ENCODE measurements at regions not wholly inside any gene's neighbourhood (a gene's known extent, or its start where the extent isn't known, plus 50 kb on each side); places are given as distances from the start of the nearest gene placed in this dataset.

- Histone ChIP-seq H3K4me2 (ENCODE audit: low read length) (no peak overlapping the region), H3K9ac (ENCODE audit: low read length) (no peak overlapping the region), H3K27me3 (ENCODE audit: insufficient read depth, low read length) (no peaks in the 10 kb centered on the region), H2AK5ac (ENCODE audit: low read length) (no peak overlapping the region), H3K4ac (ENCODE audit: low read depth, low read length) (no peak overlapping the region), H3K14ac (ENCODE audit: low read length) (no peak overlapping the region), H3K79me2 (ENCODE audit: control insufficient read depth, insufficient read depth, low read length, poor library complexity) (no peaks in the 10 kb centered on the region), H3K18ac (ENCODE audit: low read length) (no peak overlapping the region), H3K79me1 (ENCODE audit: low read length) (no peaks in the 10 kb centered on the region), H4K91ac (ENCODE audit: low read depth, low read length) (no peak overlapping the region), H2BK5ac (ENCODE audit: low read depth, low read length, poor library complexity) (no peak overlapping the region), H3K9me3 (ENCODE audit: insufficient read depth, low read depth, low read length) (no peaks in the 10 kb centered on the region), H2AFZ (ENCODE audit: insufficient read depth, low read length, poor library complexity) (no peak overlapping the region), H3K4me1 (ENCODE audit: control insufficient read depth in 1 of 2, insufficient read depth in 2 of 2, low read length in 2 of 2) (no peaks in the 10 kb centered on the region), H2BK12ac (ENCODE audit: low read length) (no peak overlapping the region), H3K27ac (ENCODE audit: low read depth, low read length) (no peak overlapping the region), H4K8ac (ENCODE audit: low read depth, low read length) (no peak overlapping the region), H2BK120ac (ENCODE audit: insufficient read depth, low read length, poor library complexity) (no peak overlapping the region), H3K36me3 (ENCODE audit: control insufficient read depth in 1 of 2, insufficient read depth in 2 of 2, low read length in 2 of 2) (no peaks in the 10 kb centered on the region), H3K4me3 (ENCODE audit: low read depth, low read length) (no peak overlapping the region), H4K12ac (ENCODE audit: low read depth, low read length) (no peak overlapping the region), H3K23ac (ENCODE audit: low read length) (no peak overlapping the region)
- DNase-seq: no peak
Measured at GRCh38 chr14:97578982-97579548, 781.9 kb downstream of the VRK1 start.

- no peaks in the 10 kb centered on the region for H3K79me1 ChIP-seq (ENCODE audit: low read length)
- no peak overlapping the region for H3K18ac ChIP-seq (ENCODE audit: low read length)
- H3K9me3 ChIP-seq (ENCODE audit: insufficient read depth, low read depth, low read length): no peaks in the 10 kb centered on the region
Measured at GRCh38 chr14:97581016-97581415, 783.8 kb downstream of the VRK1 start.

GRCh38 chr14:97582022-97582421, 784.8 kb downstream of the VRK1 start:
- Histone ChIP-seq H2AK5ac (ENCODE audit: low read length) (no peak overlapping the region), H3K27ac (ENCODE audit: low read depth, low read length) (no peak overlapping the region), H3K9ac (ENCODE audit: low read length) (no peak overlapping the region), H3K79me1 (ENCODE audit: low read length) (no peaks in the 10 kb centered on the region), H3K4ac (ENCODE audit: low read depth, low read length) (no peak overlapping the region), H3K4me2 (ENCODE audit: low read length) (no peak overlapping the region), H4K12ac (ENCODE audit: low read depth, low read length) (no peak overlapping the region), H3K14ac (ENCODE audit: low read length) (no peak overlapping the region), H3K36me3 (ENCODE audit: control insufficient read depth in 1 of 2, insufficient read depth in 2 of 2, low read length in 2 of 2) (no peaks in the 10 kb centered on the region), H3K27me3 (ENCODE audit: insufficient read depth, low read length) (no peaks in the 10 kb centered on the region), H2AFZ (ENCODE audit: insufficient read depth, low read length, poor library complexity) (no peak overlapping the region), H3K4me1 (ENCODE audit: control insufficient read depth in 1 of 2, insufficient read depth in 2 of 2, low read length in 2 of 2) (no peaks in the 10 kb centered on the region), H2BK5ac (ENCODE audit: low read depth, low read length, poor library complexity) (no peak overlapping the region), H2BK120ac (ENCODE audit: insufficient read depth, low read length, poor library complexity) (no peak overlapping the region), H3K79me2 (ENCODE audit: control insufficient read depth, insufficient read depth, low read length, poor library complexity) (no peaks in the 10 kb centered on the region), H3K23ac (ENCODE audit: low read length) (no peak overlapping the region), H4K8ac (ENCODE audit: low read depth, low read length) (no peak overlapping the region), H2BK12ac (ENCODE audit: low read length) (no peak overlapping the region), H3K18ac (ENCODE audit: low read length) (no peak overlapping the region), H3K4me3 (ENCODE audit: low read depth, low read length) (no peak overlapping the region), H4K91ac (ENCODE audit: low read depth, low read length) (no peak overlapping the region), H3K9me3 (ENCODE audit: insufficient read depth, low read depth, low read length) (no peaks in the 10 kb centered on the region)
- no CpG with 5 or more reads among the region's 1 CpG for WGBS (ENCODE audit: extremely low coverage, insufficient coverage, insufficient read length)
- no peak for DNase-seq

More at GRCh38 chr14:97581016-97581415, 783.8 kb downstream of the VRK1 start:
- H3K14ac ChIP-seq (ENCODE audit: low read length): no peak overlapping the region
- DNase-seq: peak in 1 of 2 donors; percentile 8
- no peak overlapping the region for H3K9ac ChIP-seq (ENCODE audit: low read length)
- no peak overlapping the region for H2BK12ac ChIP-seq (ENCODE audit: low read length)
- no peak overlapping the region for H3K23ac ChIP-seq (ENCODE audit: low read length)
- no peak overlapping the region for H3K27ac ChIP-seq (ENCODE audit: low read depth, low read length)
- H3K4me1 ChIP-seq (ENCODE audit: control insufficient read depth in 1 of 2, insufficient read depth in 2 of 2, low read length in 2 of 2): no peaks in the 10 kb centered on the region
- H3K27me3 ChIP-seq (ENCODE audit: insufficient read depth, low read length): no peaks in the 10 kb centered on the region
- H3K4me2 ChIP-seq (ENCODE audit: low read length): no peak overlapping the region
- H2BK5ac ChIP-seq (ENCODE audit: low read depth, low read length, poor library complexity): no peak overlapping the region
- no peak overlapping the region for H4K91ac ChIP-seq (ENCODE audit: low read depth, low read length)
- H3K4me3 ChIP-seq (ENCODE audit: low read depth, low read length): no peak overlapping the region
- no peaks in the 10 kb centered on the region for H3K79me2 ChIP-seq (ENCODE audit: control insufficient read depth, insufficient read depth, low read length, poor library complexity)
- no peak overlapping the region for H4K8ac ChIP-seq (ENCODE audit: low read depth, low read length)
- H2AK5ac ChIP-seq (ENCODE audit: low read length): no peak overlapping the region
- no peak overlapping the region for H4K12ac ChIP-seq (ENCODE audit: low read depth, low read length)
- H2BK120ac ChIP-seq (ENCODE audit: insufficient read depth, low read length, poor library complexity): no peak overlapping the region
- no peak overlapping the region for H2AFZ ChIP-seq (ENCODE audit: insufficient read depth, low read length, poor library complexity)
- H3K36me3 ChIP-seq (ENCODE audit: control insufficient read depth in 1 of 2, insufficient read depth in 2 of 2, low read length in 2 of 2): no peaks in the 10 kb centered on the region
- no CpG with 5 or more reads among the region's 4 CpGs for WGBS (ENCODE audit: extremely low coverage, insufficient coverage, insufficient read length)
- no peak overlapping the region for H3K4ac ChIP-seq (ENCODE audit: low read depth, low read length)

- no peaks in the 10 kb centered on the region for H3K9me3 ChIP-seq (ENCODE audit: insufficient read depth, low read depth, low read length)
- no peak overlapping the region for H3K4me3 ChIP-seq (ENCODE audit: low read depth, low read length)
- no peak overlapping the region for H3K14ac ChIP-seq (ENCODE audit: low read length)
- H2AK5ac ChIP-seq (ENCODE audit: low read length): no peak overlapping the region
- H4K8ac ChIP-seq (ENCODE audit: low read depth, low read length): no peak overlapping the region
- WGBS (ENCODE audit: extremely low coverage, insufficient coverage, insufficient read length): no CpG with 5 or more reads among the region's 2 CpGs
- no peaks in the 10 kb centered on the region for H3K36me3 ChIP-seq (ENCODE audit: control insufficient read depth in 1 of 2, insufficient read depth in 2 of 2, low read length in 2 of 2)
- H3K4ac ChIP-seq (ENCODE audit: low read depth, low read length): no peak overlapping the region
- no peak overlapping the region for H3K23ac ChIP-seq (ENCODE audit: low read length)
- no peak overlapping the region for H4K91ac ChIP-seq (ENCODE audit: low read depth, low read length)
- no peak overlapping the region for H3K27ac ChIP-seq (ENCODE audit: low read depth, low read length)
- H3K4me1 ChIP-seq (ENCODE audit: control insufficient read depth in 1 of 2, insufficient read depth in 2 of 2, low read length in 2 of 2): no peaks in the 10 kb centered on the region
- H3K4me2 ChIP-seq (ENCODE audit: low read length): no peak overlapping the region
- H3K27me3 ChIP-seq (ENCODE audit: insufficient read depth, low read length): no peaks in the 10 kb centered on the region
- no peak overlapping the region for H3K18ac ChIP-seq (ENCODE audit: low read length)
- no peak overlapping the region for H2BK12ac ChIP-seq (ENCODE audit: low read length)
- no peak for DNase-seq
- no peak overlapping the region for H3K9ac ChIP-seq (ENCODE audit: low read length)
- H2AFZ ChIP-seq (ENCODE audit: insufficient read depth, low read length, poor library complexity): no peak overlapping the region
- H3K79me1 ChIP-seq (ENCODE audit: low read length): no peaks in the 10 kb centered on the region
- no peak overlapping the region for H2BK120ac ChIP-seq (ENCODE audit: insufficient read depth, low read length, poor library complexity)
- H4K12ac ChIP-seq (ENCODE audit: low read depth, low read length): no peak overlapping the region
- no peak overlapping the region for H2BK5ac ChIP-seq (ENCODE audit: low read depth, low read length, poor library complexity)
- H3K79me2 ChIP-seq (ENCODE audit: control insufficient read depth, insufficient read depth, low read length, poor library complexity): no peaks in the 10 kb centered on the region
Measured at GRCh38 chr14:97584528-97584927, 787.3 kb downstream of the VRK1 start.
